ENCODE measurements at regions not wholly inside any gene's neighbourhood (a gene's known extent, or its start where the extent isn't known, plus 50 kb on each side); places are given as distances from the start of the nearest gene placed in this dataset.

DNA sequence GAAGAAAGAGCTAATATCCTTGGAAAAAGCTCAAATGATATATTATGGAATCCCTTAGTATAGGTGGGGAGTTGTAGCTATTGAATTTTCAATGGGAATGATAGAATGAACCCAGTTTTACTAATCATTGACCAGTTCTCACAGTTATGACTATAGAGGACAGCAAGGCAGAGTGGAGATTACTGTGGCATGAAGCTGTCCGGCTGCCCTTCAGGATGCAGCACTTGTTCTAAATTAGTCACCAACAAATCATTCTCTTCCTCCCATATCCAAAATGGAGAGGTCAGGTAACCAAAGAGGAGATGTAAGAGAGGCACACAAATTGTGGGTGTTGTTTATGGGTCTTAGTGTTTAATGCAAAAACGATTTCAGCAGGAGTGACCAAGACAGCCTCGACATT is 1490.0 kb upstream of the MIR17HG start:
- no peaks in the 10 kb centered on the region for H3K36me3 ChIP-seq (ENCODE audit: control insufficient read depth, insufficient read depth, low read length)
- peaks cover 11% of the 10 kb centered on the region for H3K36me3 Mint-ChIP-seq
- H3K4me3 ChIP-seq (ENCODE audit: low read length): no peak overlapping the region
- no peaks in the 10 kb centered on the region for H3K4me1 ChIP-seq (ENCODE audit: control insufficient read depth, insufficient read depth, low read length)
- no peak for ATAC-seq
- intact Hi-C loops (cut with micrococcal nuclease): no loop called here
- TF ChIP-seq, protein P1, sequence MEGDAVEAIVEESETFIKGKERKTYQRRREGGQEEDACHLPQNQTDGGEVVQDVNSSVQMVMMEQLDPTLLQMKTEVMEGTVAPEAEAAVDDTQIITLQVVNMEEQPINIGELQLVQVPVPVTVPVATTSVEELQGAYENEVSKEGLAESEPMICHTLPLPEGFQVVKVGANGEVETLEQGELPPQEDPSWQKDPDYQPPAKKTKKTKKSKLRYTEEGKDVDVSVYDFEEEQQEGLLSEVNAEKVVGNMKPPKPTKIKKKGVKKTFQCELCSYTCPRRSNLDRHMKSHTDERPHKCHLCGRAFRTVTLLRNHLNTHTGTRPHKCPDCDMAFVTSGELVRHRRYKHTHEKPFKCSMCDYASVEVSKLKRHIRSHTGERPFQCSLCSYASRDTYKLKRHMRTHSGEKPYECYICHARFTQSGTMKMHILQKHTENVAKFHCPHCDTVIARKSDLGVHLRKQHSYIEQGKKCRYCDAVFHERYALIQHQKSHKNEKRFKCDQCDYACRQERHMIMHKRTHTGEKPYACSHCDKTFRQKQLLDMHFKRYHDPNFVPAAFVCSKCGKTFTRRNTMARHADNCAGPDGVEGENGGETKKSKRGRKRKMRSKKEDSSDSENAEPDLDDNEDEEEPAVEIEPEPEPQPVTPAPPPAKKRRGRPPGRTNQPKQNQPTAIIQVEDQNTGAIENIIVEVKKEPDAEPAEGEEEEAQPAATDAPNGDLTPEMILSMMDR (IDR thresholded peaks at IDR 0.05): no peak
- H3K27ac Mint-ChIP-seq: no peak overlapping the region
- H3K27ac ChIP-seq (ENCODE audit: low read length): no peak overlapping the region
- H3K27me3 ChIP-seq (ENCODE audit: control insufficient read depth, insufficient read depth, low read length): no peaks in the 10 kb centered on the region
- H3K4me1 Mint-ChIP-seq: no peaks in the 10 kb centered on the region
- H3K4me3 Mint-ChIP-seq: no peak overlapping the region
- peaks cover 12 to 15% of the 10 kb centered on the region in 2 donors for H3K9me3 Mint-ChIP-seq
- no peak for DNase-seq
- WGBS (ENCODE audit: insufficient coverage): no CpG with 5 or more reads among the region's 3 CpGs
- H3K9me3 ChIP-seq (ENCODE audit: control insufficient read depth, insufficient read depth, low read length): no peaks in the 10 kb centered on the region
- no peaks in the 10 kb centered on the region for H3K27me3 Mint-ChIP-seq (ENCODE audit: low read depth in 2 of 2)

DNA sequence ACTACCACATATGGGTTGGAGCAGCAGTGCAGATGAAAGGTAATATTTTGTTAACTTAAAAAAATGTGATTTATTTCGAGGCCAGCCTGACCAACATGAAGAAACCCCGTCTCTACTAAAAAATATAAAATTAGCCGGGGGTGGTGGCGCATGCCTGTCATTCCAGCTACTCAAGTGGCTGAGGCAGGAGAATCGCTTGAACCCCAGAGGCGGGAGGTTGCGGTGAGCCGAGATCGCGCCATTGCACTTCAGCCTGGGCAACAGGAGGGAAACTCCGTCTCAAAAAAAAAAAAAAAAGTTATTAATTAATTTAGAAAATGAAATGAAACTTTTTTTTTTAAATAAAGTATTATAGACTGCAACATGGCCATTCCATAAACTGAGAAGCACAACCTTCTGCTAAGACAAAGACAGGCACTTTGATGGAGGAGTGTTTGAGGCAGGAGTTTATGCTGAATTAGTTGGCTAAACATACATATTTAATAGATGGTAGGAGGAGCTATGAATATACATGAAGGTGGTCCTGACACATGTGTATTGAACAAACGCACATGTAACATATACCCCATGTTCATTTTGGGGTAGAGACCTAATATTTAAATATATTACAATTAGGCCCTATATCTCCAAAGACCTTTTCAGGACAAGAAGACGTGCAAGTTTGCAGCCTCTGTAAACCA is 1485.3 kb upstream of the MIR17HG start:
- no peaks in the 10 kb centered on the region for H3K27me3 ChIP-seq (ENCODE audit: control insufficient read depth, insufficient read depth, low read length)
- TF ChIP-seq, protein P1 (IDR thresholded peaks at IDR 0.05): no peak
- H3K9me3 Mint-ChIP-seq: peaks cover 21 to 28% of the 10 kb centered on the region in 2 donors
- no peaks in the 10 kb centered on the region for H3K36me3 ChIP-seq (ENCODE audit: control insufficient read depth, insufficient read depth, low read length)
- 94% methylated on average over 11 of the region's 13 CpGs for WGBS (ENCODE audit: insufficient coverage)
- no peaks in the 10 kb centered on the region for H3K4me1 ChIP-seq (ENCODE audit: control insufficient read depth, insufficient read depth, low read length)
- intact Hi-C loops (cut with micrococcal nuclease): no loop called here
- no peak overlapping the region for H3K27ac Mint-ChIP-seq
- H3K36me3 Mint-ChIP-seq: peaks cover 14% of the 10 kb centered on the region
- no peak overlapping the region for H3K4me3 ChIP-seq (ENCODE audit: low read length)
- ATAC-seq: no peak
- no peak overlapping the region for H3K27ac ChIP-seq (ENCODE audit: low read length)
- no peaks in the 10 kb centered on the region for H3K9me3 ChIP-seq (ENCODE audit: control insufficient read depth, insufficient read depth, low read length)
- H3K4me3 Mint-ChIP-seq: no peak overlapping the region
- DNase-seq: no peak
- no peaks in the 10 kb centered on the region for H3K4me1 Mint-ChIP-seq
- H3K27me3 Mint-ChIP-seq (ENCODE audit: low read depth in 2 of 2): no peaks in the 10 kb centered on the region

- TF ChIP-seq, protein P1 (IDR thresholded peaks at IDR 0.05): no peak
- Histone ChIP-seq H3K4me3 (ENCODE audit: low read length) (no peak overlapping the region), H3K4me1 (ENCODE audit: control insufficient read depth, insufficient read depth, low read length) (no peaks in the 10 kb centered on the region), H3K36me3 (ENCODE audit: control insufficient read depth, insufficient read depth, low read length) (no peaks in the 10 kb centered on the region), H3K27me3 (ENCODE audit: control insufficient read depth, insufficient read depth, low read length) (no peaks in the 10 kb centered on the region), H3K27ac (ENCODE audit: low read length) (no peak overlapping the region), H3K9me3 (ENCODE audit: control insufficient read depth, insufficient read depth, low read length) (no peaks in the 10 kb centered on the region)
- ATAC-seq: no peak
- 92% methylated on average over 4 of the region's 4 CpGs for WGBS (ENCODE audit: insufficient coverage)
- no peak for DNase-seq
- Mint-ChIP-seq H3K27ac (no peak overlapping the region), H3K9me3 (peaks cover 22 to 33% of the 10 kb centered on the region in 2 donors), H3K36me3 (peaks cover 19% of the 10 kb centered on the region), H3K4me1 (no peaks in the 10 kb centered on the region), H3K4me3 (no peak overlapping the region), H3K27me3 (ENCODE audit: low read depth in 2 of 2) (no peaks in the 10 kb centered on the region)
- intact Hi-C loops (cut with micrococcal nuclease): no loop called here
Observed at GRCh38 chr13:89862691-89863036, 1484.8 kb upstream of the MIR17HG start.
